H1 (cell line): ENCODE measurements at regions not wholly inside any gene's neighbourhood (a gene's known extent, or its start where the extent isn't known, plus 50 kb on each side); places are given as distances from the start of the nearest gene placed in this dataset.

Experiments used
- BACH1 ChIP-seq: IDR thresholded peaks from 2 replicates; pipeline ENCODE4 v1.6.1; 2012; ENCODE audit warnings: low read length, improper control_type of control experiment
- GTF2F1 ChIP-seq: IDR thresholded peaks from 2 replicates; pipeline ENCODE4 v1.6.1; 2012; ENCODE audit warnings: low read depth, low read length, improper control_type of control experiment, borderline replicate concordance
- HDAC2 ChIP-seq, 2 experiments: fragments of 300-600 bp in 1 of 2; sonication (generic) in 1 of 2; IDR thresholded peaks; 2 replicates each; pipeline ENCODE4 v1.6.1; 2011 to 2012; ENCODE audit warnings: low read depth in 2 of 2, low read length in 2 of 2, mild to moderate bottlenecking in 2 of 2, moderate library complexity in 2 of 2, borderline replicate concordance in 1 of 2, inconsistent platforms in 1 of 2
- JUND ChIP-seq: IDR thresholded peaks from 2 replicates; pipeline ENCODE4 v1.6.1; 2011; ENCODE audit warnings: mild to moderate bottlenecking, improper control_type of control experiment, low read length
- KDM5A ChIP-seq: fragments of 200-600 bp; IDR thresholded peaks from 2 replicates; pipeline ENCODE4 v1.7.1; 2012; ENCODE audit warnings: mild to moderate bottlenecking, low read length, inconsistent platforms, mixed read lengths
- SAP30 ChIP-seq: fragments of 300-600 bp; sonication (generic); IDR thresholded peaks from 2 replicates; pipeline ENCODE4 v1.7.1; 2012; ENCODE audit warnings: low read length, moderate library complexity, mild to moderate bottlenecking, inconsistent platforms; ENCODE audit not compliant: insufficient read depth, insufficient replicate concordance

- TF ChIP-seq SAP30 (no peak), HDAC2 (IDR thresholded peaks at IDR 0.05; ENCODE audit: borderline replicate concordance in 1 of 2, low read depth in 2 of 2, low read length in 2 of 2) (no peak), BACH1 (no peak), GTF2F1 (no peak), KDM5A (no peak), JUND (no peak)
Observed at GRCh38 chr6:122200440-122200839, 199.0 kb upstream of the HSF2 start (continued).
